GM23338 (cell line): ENCODE measurements at regions not wholly inside any gene's neighbourhood (a gene's known extent, or its start where the extent isn't known, plus 50 kb on each side); places are given as distances from the start of the nearest gene placed in this dataset.

Experiments used
- ATAC-seq: fragments of 200-7000 bp; cut with Tn5 transposase; 3 replicates; pipeline ENCODE4 v1.9.1; 2020
- DNase-seq: peaks from one replicate; pipeline ENCODE4 v3.0.0-alpha.2; 2015; ENCODE audit warnings: low spot score
- H2AFZ ChIP-seq: fragments of 200-600 bp; sonication (generic); 2 replicates; pipeline ENCODE4 v1.8.0; 2016; ENCODE audit warnings: antibody characterized with exemption, mild to moderate bottlenecking, moderate library complexity
- H3F3A ChIP-seq: fragments of 200-600 bp; sonication (generic); replicated peaks from 2 replicates; pipeline ENCODE4 v1.8.0; 2017; ENCODE audit warnings: antibody characterized with exemption, mixed run types, low read depth
- H3K27ac ChIP-seq: fragments of 200-600 bp; sonication (generic); 2 replicates; pipeline ENCODE4 v1.6.1; 2016; ENCODE audit warnings: low read depth
- H3K27me3 ChIP-seq: fragments of 200-600 bp; sonication (generic); 2 replicates; pipeline ENCODE4 v1.8.0; 2016; ENCODE audit warnings: mild to moderate bottlenecking, mixed run types, moderate library complexity; ENCODE audit not compliant: insufficient read depth
- H3K36me3 ChIP-seq: fragments of 200-600 bp; sonication (generic); 2 replicates; pipeline ENCODE4 v1.8.0; 2016; ENCODE audit warnings: mild to moderate bottlenecking; ENCODE audit not compliant: insufficient read depth
- H3K4me1 ChIP-seq: fragments of 200-600 bp; sonication (generic); 2 replicates; pipeline ENCODE4 v1.8.0; 2016; ENCODE audit warnings: mild to moderate bottlenecking, moderate library complexity; ENCODE audit not compliant: insufficient read depth
- H3K4me2 ChIP-seq: fragments of 200-600 bp; sonication (generic); 2 replicates; pipeline ENCODE4 v1.7.1; 2017; ENCODE audit warnings: mixed run types
- H3K4me3 ChIP-seq: fragments of 200-600 bp; sonication (generic); 2 replicates; pipeline ENCODE4 v1.6.1; 2016; ENCODE audit warnings: mixed run types
- H3K79me2 ChIP-seq: fragments of 200-600 bp; sonication (generic); replicated peaks from 2 replicates; pipeline ENCODE4 v1.8.0; 2017; ENCODE audit warnings: mild to moderate bottlenecking; ENCODE audit not compliant: insufficient read depth
- H3K9me2 ChIP-seq: fragments of 200-600 bp; sonication (generic); 2 replicates; pipeline ENCODE4 v1.8.0; 2017; ENCODE audit not compliant: insufficient read depth
- H4K20me1 ChIP-seq: fragments of 200-600 bp; sonication (generic); replicated peaks from 2 replicates; pipeline ENCODE4 v1.8.0; 2017; ENCODE audit warnings: mild to moderate bottlenecking; ENCODE audit not compliant: insufficient read depth
- H3K27ac Mint-ChIP-seq: 2 replicates; pipeline ENCODE4 v1.8.0; 2020; ENCODE audit warnings: inconsistent platforms, mild to moderate bottlenecking, moderate library complexity, mixed read lengths
- H3K27me3 Mint-ChIP-seq: 3 replicates; pipeline ENCODE4 v1.8.0; 2022; ENCODE audit warnings: low read depth, mild to moderate bottlenecking, moderate library complexity, mixed read lengths, inconsistent platforms; ENCODE audit not compliant: insufficient read depth, poor library complexity
- H3K36me3 Mint-ChIP-seq: 3 replicates; pipeline ENCODE4 v1.8.0; 2021; ENCODE audit warnings: low read depth, mild to moderate bottlenecking, inconsistent platforms, moderate library complexity, mixed read lengths
- H3K4me1 Mint-ChIP-seq: 3 replicates; pipeline ENCODE4 v1.8.0; 2020; ENCODE audit warnings: mild to moderate bottlenecking, inconsistent platforms, mixed read lengths
- H3K4me3 Mint-ChIP-seq: 3 replicates; pipeline ENCODE4 v1.8.0; 2021; ENCODE audit warnings: moderate library complexity, mild to moderate bottlenecking, inconsistent platforms, mixed read lengths
- H3K9me3 Mint-ChIP-seq: 3 replicates; pipeline ENCODE4 v1.8.0; 2020; ENCODE audit warnings: moderate library complexity, mild to moderate bottlenecking, inconsistent platforms, mixed read lengths
- CTCF ChIP-seq, 2 experiments: fragments of 200-600 bp in 1 of 2; sonication (generic) in 1 of 2; conservative IDR thresholded peaks; 2 replicates each; pipeline versions ENCODE4 v1.5.1 to v1.6.1; 2016 to 2017; ENCODE audit warnings: antibody characterized with exemption in 2 of 2, low read depth in 2 of 2, mild to moderate bottlenecking in 2 of 2, moderate library complexity in 1 of 2
- ETS1 ChIP-seq: IDR thresholded peaks from 2 replicates; pipeline ENCODE4 v1.6.1; 2016; ENCODE audit warnings: antibody characterized with exemption
- EZH2 ChIP-seq: fragments of 200-600 bp; sonication (generic); IDR thresholded peaks from one replicate; pipeline ENCODE4 v1.8.0; 2017; ENCODE audit warnings: antibody characterized with exemption, mild to moderate bottlenecking, low read depth; ENCODE audit not compliant: unreplicated experiment
- EZH2phosphoT487 ChIP-seq: fragments of 200-600 bp; sonication (generic); IDR thresholded peaks from one replicate; pipeline ENCODE4 v1.8.1; 2018; ENCODE audit warnings: antibody characterized with exemption; ENCODE audit not compliant: unreplicated experiment
- JUNB ChIP-seq: IDR thresholded peaks from one replicate; pipeline ENCODE4 v1.6.1; 2016; ENCODE audit warnings: antibody characterized with exemption; ENCODE audit not compliant: unreplicated experiment
- REST ChIP-seq: IDR thresholded peaks from one replicate; pipeline ENCODE4 v1.6.1; 2018; ENCODE audit warnings: antibody characterized with exemption; ENCODE audit not compliant: unreplicated experiment
- STAT1 ChIP-seq: IDR thresholded peaks from one replicate; pipeline ENCODE4 v1.6.1; 2016; ENCODE audit warnings: antibody characterized with exemption; ENCODE audit not compliant: unreplicated experiment
- ZNF331 ChIP-seq: fragments of 250-450 bp; sonication (Bioruptor Pico); IDR thresholded peaks from 2 replicates; pipeline ENCODE4 v1.5.0; 2020; ENCODE audit warnings: low read depth, mild to moderate bottlenecking, moderate library complexity
- ZNF462 ChIP-seq: fragments of 250-450 bp; sonication (Bioruptor Pico); IDR thresholded peaks from 2 replicates; pipeline ENCODE4 v1.5.0; 2020; ENCODE audit warnings: mild to moderate bottlenecking, moderate library complexity

GRCh38 chr14:38074081-38074480, 133.6 kb upstream of the SSTR1 start:
- no peak for TF ChIP-seq ETS1
- H3K79me2 ChIP-seq: no peaks in the 10 kb centered on the region
- H3K27ac Mint-ChIP-seq: no peak overlapping the region
- peaks cover 4% of the 10 kb centered on the region; the same call in 1 of the 2 replicates for H3K9me2 ChIP-seq
- no peaks in the 10 kb centered on the region; the same call in 1 of the 2 replicates for H3K36me3 ChIP-seq
- peaks cover 5% of the 10 kb centered on the region; the same call in 2 of the 3 replicates for H3K9me3 Mint-ChIP-seq
- H3K4me3 Mint-ChIP-seq: no peak overlapping the region
- peaks cover 5% of the 10 kb centered on the region; the same call in 1 of the 3 replicates for H3K36me3 Mint-ChIP-seq
- no peaks in the 10 kb centered on the region for H4K20me1 ChIP-seq
- no peak overlapping the region for H3K4me2 ChIP-seq
- no peaks in the 10 kb centered on the region for H3K27me3 Mint-ChIP-seq
- H3F3A ChIP-seq: no peaks in the 10 kb centered on the region
- H3K4me3 ChIP-seq: no peak overlapping the region
- H3K27me3 ChIP-seq: no peaks in the 10 kb centered on the region
- H2AFZ ChIP-seq: peak overlapping the region; percentile 21
- peaks cover 12% of the 10 kb centered on the region for H3K4me1 Mint-ChIP-seq
- no peak overlapping the region for H3K27ac ChIP-seq
- no peak for DNase-seq
- peaks cover 3% of the 10 kb centered on the region; the same call in 1 of the 2 replicates for H3K4me1 ChIP-seq
- ATAC-seq: no peak

GRCh38 chr14:38074754-38075153, 132.9 kb upstream of the SSTR1 start:
- no peak overlapping the region for H3K27ac Mint-ChIP-seq
- H3K27ac ChIP-seq: no peak overlapping the region
- H3K27me3 Mint-ChIP-seq: no peaks in the 10 kb centered on the region
- H3K4me1 ChIP-seq: peaks cover 6% of the 10 kb centered on the region; the same call in 1 of the 2 replicates
- no peak overlapping the region for H3K4me3 Mint-ChIP-seq
- H3K27me3 ChIP-seq: no peaks in the 10 kb centered on the region
- no peaks in the 10 kb centered on the region for H3F3A ChIP-seq
- ATAC-seq (no peak), DNase-seq (no peak)
- no peak overlapping the region for H3K4me3 ChIP-seq
- H3K36me3 ChIP-seq: no peaks in the 10 kb centered on the region; the same call in 1 of the 2 replicates
- H3K4me2 ChIP-seq: no peak overlapping the region
- peaks cover 5% of the 10 kb centered on the region; the same call in 2 of the 3 replicates for H3K9me3 Mint-ChIP-seq
- H3K79me2 ChIP-seq: no peaks in the 10 kb centered on the region
- H3K4me1 Mint-ChIP-seq: peaks cover 14% of the 10 kb centered on the region
- H3K9me2 ChIP-seq: peaks cover 4% of the 10 kb centered on the region; the same call in 1 of the 2 replicates
- no peaks in the 10 kb centered on the region for H4K20me1 ChIP-seq
- peak overlapping the region; percentile 21 for H2AFZ ChIP-seq
- peaks cover 5% of the 10 kb centered on the region; the same call in 1 of the 3 replicates for H3K36me3 Mint-ChIP-seq
- TF ChIP-seq ZNF462: no peak
- TF ChIP-seq STAT1: no peak
- TF ChIP-seq REST: no peak
- TF ChIP-seq CTCF (conservative IDR thresholded peaks at IDR 0.05; ENCODE audit: low read depth in 2 of 2): no peak
- no peak for TF ChIP-seq ZNF331 (CRISPR knock-in tag)
- TF ChIP-seq JUNB: no peak
- TF ChIP-seq EZH2: no peak
- no peak for TF ChIP-seq EZH2phosphoT487
